ENCODE measurements at regions not wholly inside any gene's neighbourhood (a gene's known extent, or its start where the extent isn't known, plus 50 kb on each side); places are given as distances from the start of the nearest gene placed in this dataset.

GRCh38 chr11:92071660-92072059, 153.0 kb upstream of the FAT3 start:
- H3K36me3 Mint-ChIP-seq (ENCODE audit: low read depth, unreplicated experiment): peaks cover 7% of the 10 kb centered on the region
- no peaks in the 10 kb centered on the region for H3K4me1 Mint-ChIP-seq (ENCODE audit: unreplicated experiment)
- no peak overlapping the region for H3K4me3 Mint-ChIP-seq (ENCODE audit: unreplicated experiment)
- no peak for TF ChIP-seq CTCF (IDR thresholded peaks at IDR 0.05; ENCODE audit: unreplicated experiment)
- H3K9me3 Mint-ChIP-seq (ENCODE audit: unreplicated experiment): no peaks in the 10 kb centered on the region
- DNase-seq (ENCODE audit: low spot score): no peak
- H3K27me3 Mint-ChIP-seq (ENCODE audit: unreplicated experiment): peaks cover 3% of the 10 kb centered on the region
- H3K27ac Mint-ChIP-seq (ENCODE audit: unreplicated experiment): no peak overlapping the region

- no peaks in the 10 kb centered on the region for H3K9me3 Mint-ChIP-seq (ENCODE audit: unreplicated experiment)
- no peak for DNase-seq (ENCODE audit: low spot score)
- H3K27ac Mint-ChIP-seq (ENCODE audit: unreplicated experiment): no peak overlapping the region
- H3K27me3 Mint-ChIP-seq (ENCODE audit: unreplicated experiment): peaks cover 3% of the 10 kb centered on the region
- TF ChIP-seq CTCF (IDR thresholded peaks at IDR 0.05; ENCODE audit: unreplicated experiment): no peak
- no peak overlapping the region for H3K4me3 Mint-ChIP-seq (ENCODE audit: unreplicated experiment)
- H3K36me3 Mint-ChIP-seq (ENCODE audit: low read depth, unreplicated experiment): peaks cover 7% of the 10 kb centered on the region
- H3K4me1 Mint-ChIP-seq (ENCODE audit: unreplicated experiment): no peaks in the 10 kb centered on the region
These were observed 154.4 kb upstream of the FAT3 start for GRCh38 chr11:92070026-92070889.

- no peak overlapping the region for H3K27ac Mint-ChIP-seq (ENCODE audit: unreplicated experiment)
- H3K9me3 Mint-ChIP-seq (ENCODE audit: unreplicated experiment): no peaks in the 10 kb centered on the region
- TF ChIP-seq CTCF (IDR thresholded peaks at IDR 0.05; ENCODE audit: unreplicated experiment): no peak
- peaks cover 1% of the 10 kb centered on the region for H3K27me3 Mint-ChIP-seq (ENCODE audit: unreplicated experiment)
- no peaks in the 10 kb centered on the region for H3K36me3 Mint-ChIP-seq (ENCODE audit: low read depth, unreplicated experiment)
- no peaks in the 10 kb centered on the region for H3K4me1 Mint-ChIP-seq (ENCODE audit: unreplicated experiment)
- H3K4me3 Mint-ChIP-seq (ENCODE audit: unreplicated experiment): no peak overlapping the region
- no peak for DNase-seq (ENCODE audit: low spot score)
These were observed 157.6 kb upstream of the FAT3 start for GRCh38 chr11:92067016-92067415.

- Mint-ChIP-seq H3K9me3 (ENCODE audit: unreplicated experiment) (no peaks in the 10 kb centered on the region), H3K36me3 (ENCODE audit: low read depth, unreplicated experiment) (no peaks in the 10 kb centered on the region), H3K4me1 (ENCODE audit: unreplicated experiment) (peaks cover 7% of the 10 kb centered on the region), H3K4me3 (ENCODE audit: unreplicated experiment) (no peak overlapping the region), H3K27me3 (ENCODE audit: unreplicated experiment) (no peaks in the 10 kb centered on the region), H3K27ac (ENCODE audit: unreplicated experiment) (no peak overlapping the region)
- DNase-seq (ENCODE audit: low spot score): no peak
- TF ChIP-seq CTCF (IDR thresholded peaks at IDR 0.05; ENCODE audit: unreplicated experiment): no peak
These were observed 163.1 kb upstream of the FAT3 start for GRCh38 chr11:92061456-92062062.

- Mint-ChIP-seq H3K27me3 (ENCODE audit: unreplicated experiment) (no peaks in the 10 kb centered on the region), H3K9me3 (ENCODE audit: unreplicated experiment) (no peaks in the 10 kb centered on the region), H3K4me1 (ENCODE audit: unreplicated experiment) (peaks cover 7% of the 10 kb centered on the region), H3K4me3 (ENCODE audit: unreplicated experiment) (no peak overlapping the region), H3K36me3 (ENCODE audit: low read depth, unreplicated experiment) (no peaks in the 10 kb centered on the region), H3K27ac (ENCODE audit: unreplicated experiment) (peak overlapping the region; percentile 19)
- DNase-seq (ENCODE audit: low spot score): no peak
- no peak for TF ChIP-seq CTCF (IDR thresholded peaks at IDR 0.05; ENCODE audit: unreplicated experiment)
These were observed 166.7 kb upstream of the FAT3 start for GRCh38 chr11:92057849-92058442.
